ENCODE measurements at regions not wholly inside any gene's neighbourhood (a gene's known extent, or its start where the extent isn't known, plus 50 kb on each side); places are given as distances from the start of the nearest gene placed in this dataset.
A peak's percentile ranks its signal among the peaks of the same experiment; 100 is the strongest.

DNA sequence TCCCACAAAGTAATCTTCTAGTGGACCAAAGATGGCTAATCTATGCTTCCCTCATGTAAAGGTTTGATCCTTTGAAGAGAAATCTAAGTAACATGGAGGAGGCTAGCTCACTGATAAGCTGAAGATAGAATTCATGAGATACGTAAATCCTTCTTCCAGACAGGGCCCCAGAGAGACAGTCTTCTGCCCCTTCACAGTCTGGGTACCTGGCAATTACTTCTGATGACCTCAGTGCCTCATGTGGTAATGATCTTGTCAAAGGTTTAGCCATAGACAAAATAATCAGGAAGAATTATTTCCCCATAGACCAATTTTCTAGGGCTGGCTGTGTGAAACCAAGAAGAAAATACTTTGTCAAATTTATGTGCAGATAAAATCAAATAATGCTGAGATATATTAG lies 495.8 kb downstream of the METTL4 start:
- H4K8ac ChIP-seq (ENCODE audit: low read depth, low read length), result no peak overlapping the region
- H3K4ac ChIP-seq (ENCODE audit: low read depth, low read length), result no peak overlapping the region
- no peaks in the 10 kb centered on the region for H3K9me3 ChIP-seq (ENCODE audit: insufficient read depth, low read depth, low read length)
- no peak overlapping the region for H2AFZ ChIP-seq (ENCODE audit: insufficient read depth, low read length, poor library complexity)
- no peak overlapping the region for H3K18ac ChIP-seq (ENCODE audit: low read length)
- H2BK120ac ChIP-seq (ENCODE audit: insufficient read depth, low read length, poor library complexity), result no peak overlapping the region
- no CpG with 5 or more reads among the region's 1 CpG for WGBS (ENCODE audit: extremely low coverage, insufficient coverage, insufficient read length)
- no peak overlapping the region for H3K4me2 ChIP-seq (ENCODE audit: low read length)
- no peak overlapping the region for H3K9ac ChIP-seq (ENCODE audit: low read length)
- H2BK12ac ChIP-seq (ENCODE audit: low read length), result no peak overlapping the region
- no peaks in the 10 kb centered on the region for H3K27me3 ChIP-seq (ENCODE audit: insufficient read depth, low read length)
- no peaks in the 10 kb centered on the region for H3K79me1 ChIP-seq (ENCODE audit: low read length)
- no peak overlapping the region for H2BK5ac ChIP-seq (ENCODE audit: low read depth, low read length, poor library complexity)
- H3K79me2 ChIP-seq (ENCODE audit: control insufficient read depth, insufficient read depth, low read length, poor library complexity), result no peaks in the 10 kb centered on the region
- H4K12ac ChIP-seq (ENCODE audit: low read depth, low read length), result no peak overlapping the region
- H3K36me3 ChIP-seq (ENCODE audit: control insufficient read depth in 1 of 2, insufficient read depth in 2 of 2, low read length in 2 of 2), result no peaks in the 10 kb centered on the region
- no peak for DNase-seq
- no peak overlapping the region for H3K27ac ChIP-seq (ENCODE audit: low read depth, low read length)
- no peak overlapping the region for H4K91ac ChIP-seq (ENCODE audit: low read depth, low read length)
- H3K4me3 ChIP-seq (ENCODE audit: low read depth, low read length), result no peak overlapping the region
- H3K4me1 ChIP-seq (ENCODE audit: control insufficient read depth in 1 of 2, insufficient read depth in 2 of 2, low read length in 2 of 2), result no peaks in the 10 kb centered on the region
- no peak overlapping the region for H3K23ac ChIP-seq (ENCODE audit: low read length)
- H3K14ac ChIP-seq (ENCODE audit: low read length), result no peak overlapping the region
- H2AK5ac ChIP-seq (ENCODE audit: low read length), result no peak overlapping the region

DNA sequence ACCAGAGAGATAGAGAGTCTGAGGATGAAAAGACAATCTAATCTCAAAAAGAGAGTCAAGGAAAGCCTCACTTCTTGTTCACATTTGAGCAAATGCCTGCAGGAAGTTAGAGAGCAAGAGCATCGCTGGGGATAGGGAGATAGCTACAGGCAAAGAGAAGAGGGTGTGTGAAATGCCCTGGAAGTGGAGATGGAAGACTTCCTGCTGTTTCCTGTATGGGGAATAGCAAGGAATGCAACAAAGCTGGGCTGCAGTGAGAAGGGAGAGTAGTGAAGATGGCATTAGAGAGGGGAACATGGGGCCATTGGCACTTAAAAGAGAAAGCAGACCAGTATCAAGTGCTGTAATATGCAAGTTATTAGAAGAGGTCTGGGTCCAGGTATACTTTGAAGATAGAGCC lies 488.6 kb downstream of the METTL4 start:
- Histone ChIP-seq H3K18ac (ENCODE audit: low read length) (no peak overlapping the region), H2BK12ac (ENCODE audit: low read length) (no peak overlapping the region), H3K4me2 (ENCODE audit: low read length) (no peak overlapping the region), H3K23ac (ENCODE audit: low read length) (no peak overlapping the region), H4K12ac (ENCODE audit: low read depth, low read length) (no peak overlapping the region), H2AFZ (ENCODE audit: insufficient read depth, low read length, poor library complexity) (no peak overlapping the region), H3K9ac (ENCODE audit: low read length) (no peak overlapping the region), H3K27me3 (ENCODE audit: insufficient read depth, low read length) (no peaks in the 10 kb centered on the region), H4K91ac (ENCODE audit: low read depth, low read length) (no peak overlapping the region), H2BK5ac (ENCODE audit: low read depth, low read length, poor library complexity) (no peak overlapping the region), H4K8ac (ENCODE audit: low read depth, low read length) (no peak overlapping the region), H3K4ac (ENCODE audit: low read depth, low read length) (no peak overlapping the region), H2AK5ac (ENCODE audit: low read length) (no peak overlapping the region), H3K27ac (ENCODE audit: low read depth, low read length) (no peak overlapping the region), H3K4me1 (ENCODE audit: control insufficient read depth in 1 of 2, insufficient read depth in 2 of 2, low read length in 2 of 2) (no peaks in the 10 kb centered on the region), H2BK120ac (ENCODE audit: insufficient read depth, low read length, poor library complexity) (no peak overlapping the region), H3K79me1 (ENCODE audit: low read length) (no peaks in the 10 kb centered on the region), H3K9me3 (ENCODE audit: insufficient read depth, low read depth, low read length) (no peaks in the 10 kb centered on the region), H3K36me3 (ENCODE audit: control insufficient read depth in 1 of 2, insufficient read depth in 2 of 2, low read length in 2 of 2) (no peaks in the 10 kb centered on the region), H3K79me2 (ENCODE audit: control insufficient read depth, insufficient read depth, low read length, poor library complexity) (no peaks in the 10 kb centered on the region), H3K14ac (ENCODE audit: low read length) (no peak overlapping the region), H3K4me3 (ENCODE audit: low read depth, low read length) (no peak overlapping the region)
- no peak for DNase-seq
- WGBS (ENCODE audit: extremely low coverage, insufficient coverage, insufficient read length), result no CpG with 5 or more reads among the region's 1 CpG

DNA sequence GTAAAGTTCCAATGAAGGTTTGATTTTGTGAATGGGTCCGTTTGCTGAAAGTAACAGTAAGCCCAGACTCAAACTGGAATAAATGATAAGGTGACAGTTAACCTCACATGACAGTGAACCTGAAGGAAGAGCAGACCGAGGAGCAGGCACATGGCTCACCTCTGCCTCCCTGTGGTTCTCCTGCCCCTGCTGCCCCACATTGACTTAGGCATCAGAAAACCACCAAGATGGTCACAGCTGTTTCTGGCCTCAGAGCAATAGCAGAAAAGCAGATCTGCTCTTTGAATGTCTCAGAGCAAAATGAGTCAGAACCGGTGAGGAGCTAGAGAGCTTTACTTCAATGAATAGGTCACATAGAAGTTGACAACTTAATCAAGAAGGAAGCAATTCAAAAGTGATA lies 487.6 kb downstream of the METTL4 start:
- H2BK12ac ChIP-seq (ENCODE audit: low read length), result no peak overlapping the region
- H2BK120ac ChIP-seq (ENCODE audit: insufficient read depth, low read length, poor library complexity), result no peak overlapping the region
- H3K18ac ChIP-seq (ENCODE audit: low read length), result no peak overlapping the region
- H4K91ac ChIP-seq (ENCODE audit: low read depth, low read length), result no peak overlapping the region
- no peak overlapping the region for H4K12ac ChIP-seq (ENCODE audit: low read depth, low read length)
- no peak overlapping the region for H3K4me2 ChIP-seq (ENCODE audit: low read length)
- H3K9me3 ChIP-seq (ENCODE audit: insufficient read depth, low read depth, low read length), result no peaks in the 10 kb centered on the region
- no peaks in the 10 kb centered on the region for H3K27me3 ChIP-seq (ENCODE audit: insufficient read depth, low read length)
- no peaks in the 10 kb centered on the region for H3K4me1 ChIP-seq (ENCODE audit: control insufficient read depth in 1 of 2, insufficient read depth in 2 of 2, low read length in 2 of 2)
- no peak overlapping the region for H3K14ac ChIP-seq (ENCODE audit: low read length)
- H3K9ac ChIP-seq (ENCODE audit: low read length), result no peak overlapping the region
- no CpG with 5 or more reads among the region's 3 CpGs for WGBS (ENCODE audit: extremely low coverage, insufficient coverage, insufficient read length)
- H3K27ac ChIP-seq (ENCODE audit: low read depth, low read length), result no peak overlapping the region
- no peaks in the 10 kb centered on the region for H3K36me3 ChIP-seq (ENCODE audit: control insufficient read depth in 1 of 2, insufficient read depth in 2 of 2, low read length in 2 of 2)
- no peak overlapping the region for H2BK5ac ChIP-seq (ENCODE audit: low read depth, low read length, poor library complexity)
- no peak overlapping the region for H2AK5ac ChIP-seq (ENCODE audit: low read length)
- DNase-seq, result peak; percentile 15 to 31
- no peaks in the 10 kb centered on the region for H3K79me2 ChIP-seq (ENCODE audit: control insufficient read depth, insufficient read depth, low read length, poor library complexity)
- H3K79me1 ChIP-seq (ENCODE audit: low read length), result no peaks in the 10 kb centered on the region
- no peak overlapping the region for H3K4ac ChIP-seq (ENCODE audit: low read depth, low read length)
- no peak overlapping the region for H3K23ac ChIP-seq (ENCODE audit: low read length)
- no peak overlapping the region for H4K8ac ChIP-seq (ENCODE audit: low read depth, low read length)
- H2AFZ ChIP-seq (ENCODE audit: insufficient read depth, low read length, poor library complexity), result no peak overlapping the region
- no peak overlapping the region for H3K4me3 ChIP-seq (ENCODE audit: low read depth, low read length)

DNA sequence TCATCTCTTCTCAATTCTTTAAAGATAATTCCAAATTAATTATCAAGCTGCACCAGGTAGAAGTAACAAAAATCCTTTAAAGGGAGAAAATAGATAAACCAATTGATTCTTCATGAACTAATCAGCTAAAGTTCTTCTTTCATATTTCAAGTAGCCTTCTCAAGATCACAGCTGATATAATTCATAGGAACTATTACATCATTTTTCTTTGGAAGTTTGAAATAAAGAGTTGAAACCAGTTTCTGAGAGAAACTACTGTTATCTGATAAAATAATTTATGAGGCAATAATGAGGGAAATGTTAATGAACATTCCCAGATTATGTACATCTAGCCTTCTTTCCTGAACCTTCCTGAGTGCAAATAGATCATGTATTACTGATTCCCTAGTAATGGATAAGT lies 484.9 kb downstream of the METTL4 start:
- H3K36me3 ChIP-seq (ENCODE audit: control insufficient read depth in 1 of 2, insufficient read depth in 2 of 2, low read length in 2 of 2), result no peaks in the 10 kb centered on the region
- no peaks in the 10 kb centered on the region for H3K27me3 ChIP-seq (ENCODE audit: insufficient read depth, low read length)
- no peak overlapping the region for H2BK5ac ChIP-seq (ENCODE audit: low read depth, low read length, poor library complexity)
- no peak overlapping the region for H4K8ac ChIP-seq (ENCODE audit: low read depth, low read length)
- H3K9ac ChIP-seq (ENCODE audit: low read length), result no peak overlapping the region
- no peak overlapping the region for H3K23ac ChIP-seq (ENCODE audit: low read length)
- H2BK120ac ChIP-seq (ENCODE audit: insufficient read depth, low read length, poor library complexity), result no peak overlapping the region
- H3K27ac ChIP-seq (ENCODE audit: low read depth, low read length), result no peak overlapping the region
- no peak overlapping the region for H3K4me3 ChIP-seq (ENCODE audit: low read depth, low read length)
- H3K4me1 ChIP-seq (ENCODE audit: control insufficient read depth in 1 of 2, insufficient read depth in 2 of 2, low read length in 2 of 2), result no peaks in the 10 kb centered on the region
- no peak overlapping the region for H2AK5ac ChIP-seq (ENCODE audit: low read length)
- H3K4me2 ChIP-seq (ENCODE audit: low read length), result no peak overlapping the region
- no peak overlapping the region for H4K91ac ChIP-seq (ENCODE audit: low read depth, low read length)
- H2AFZ ChIP-seq (ENCODE audit: insufficient read depth, low read length, poor library complexity), result no peak overlapping the region
- DNase-seq, result no peak
- no peaks in the 10 kb centered on the region for H3K9me3 ChIP-seq (ENCODE audit: insufficient read depth, low read depth, low read length)
- H3K79me1 ChIP-seq (ENCODE audit: low read length), result no peaks in the 10 kb centered on the region
- no peaks in the 10 kb centered on the region for H3K79me2 ChIP-seq (ENCODE audit: control insufficient read depth, insufficient read depth, low read length, poor library complexity)
- no peak overlapping the region for H3K18ac ChIP-seq (ENCODE audit: low read length)
- H3K4ac ChIP-seq (ENCODE audit: low read depth, low read length), result no peak overlapping the region
- no peak overlapping the region for H4K12ac ChIP-seq (ENCODE audit: low read depth, low read length)
- H3K14ac ChIP-seq (ENCODE audit: low read length), result no peak overlapping the region
- no peak overlapping the region for H2BK12ac ChIP-seq (ENCODE audit: low read length)

Measured in trophoblast cell (in vitro differentiated cells and primary cell).